NCI-H2171 (cell line): ENCODE measurements at regions not wholly inside any gene's neighbourhood (a gene's known extent, or its start where the extent isn't known, plus 50 kb on each side); places are given as distances from the start of the nearest gene placed in this dataset.

ENCODE experiments used
- DNase-seq: peaks from one replicate; lab custom pipeline; 2025; lab: John Stamatoyannopoulos, UW

- no peak for DNase-seq
Observed at GRCh38 chr16:72404299-72404698, 232.3 kb upstream of the PMFBP1 start.

- DNase-seq, result no peak
Observed at GRCh38 chr16:72401084-72401361, 229.1 kb upstream of the PMFBP1 start.

- peak; percentile 26 for DNase-seq
Observed at GRCh38 chr16:72400257-72401083, 228.5 kb upstream of the PMFBP1 start.

- no peak for DNase-seq
Observed at GRCh38 chr16:72399811-72400210, 227.9 kb upstream of the PMFBP1 start.

GRCh38 chr16:72397876-72398275, 225.9 kb upstream of the PMFBP1 start:
- DNase-seq, result no peak

- no peak for DNase-seq
Observed at GRCh38 chr16:72394526-72394925, 222.6 kb upstream of the PMFBP1 start.

GRCh38 chr16:72389791-72390190, 217.8 kb upstream of the PMFBP1 start:
- DNase-seq, result no peak

- DNase-seq, result no peak
Observed at GRCh38 chr16:72388007-72388406, 216.1 kb upstream of the PMFBP1 start.

- no peak for DNase-seq
Observed at GRCh38 chr16:72384651-72385050, 212.7 kb upstream of the PMFBP1 start.

GRCh38 chr16:72380283-72380682, 208.3 kb upstream of the PMFBP1 start:
- DNase-seq, result no peak

GRCh38 chr16:72373201-72373600, 201.2 kb upstream of the PMFBP1 start:
- no peak for DNase-seq

- no peak for DNase-seq
Observed at GRCh38 chr16:72372087-72373045, 200.4 kb upstream of the PMFBP1 start.

GRCh38 chr16:72371307-72372086, 199.5 kb upstream of the PMFBP1 start:
- DNase-seq, result no peak

GRCh38 chr16:72369274-72369673, 197.3 kb upstream of the PMFBP1 start:
- no peak for DNase-seq

- DNase-seq, result no peak
Observed at GRCh38 chr16:72367851-72368250, 195.9 kb upstream of the PMFBP1 start.

- no peak for DNase-seq
Observed at GRCh38 chr16:72362973-72363372, 191.0 kb upstream of the PMFBP1 start.

- no peak for DNase-seq
Observed at GRCh38 chr16:72362476-72362875, 190.5 kb upstream of the PMFBP1 start.

- no peak for DNase-seq
Observed at GRCh38 chr16:72357910-72358309, 186.0 kb upstream of the PMFBP1 start.

- DNase-seq, result no peak
Observed at GRCh38 chr16:72355561-72355960, 183.6 kb upstream of the PMFBP1 start.

- DNase-seq, result no peak
Observed at GRCh38 chr16:72349719-72350118, 177.8 kb upstream of the PMFBP1 start.

- DNase-seq, result no peak
Observed at GRCh38 chr16:72332926-72333325, 161.0 kb upstream of the PMFBP1 start.

GRCh38 chr16:72324578-72324977, 152.6 kb upstream of the PMFBP1 start:
- DNase-seq, result no peak
